VCaP (cell line): ENCODE measurements at regions not wholly inside any gene's neighbourhood (a gene's known extent, or its start where the extent isn't known, plus 50 kb on each side); places are given as distances from the start of the nearest gene placed in this dataset.

Experiments
- H3K27ac ChIP-seq: fragments of 450-650 bp; 2 replicates; pipeline ENCODE4 v1.5.1; 2017
- CTCF ChIP-seq: fragments of 450-650 bp; conservative IDR thresholded peaks from 2 replicates; pipeline ENCODE4 v1.5.1; 2017; ENCODE audit warnings: mild to moderate bottlenecking, moderate library complexity

- no peak overlapping the region for H3K27ac ChIP-seq
- TF ChIP-seq CTCF: no peak
Measured at GRCh38 chr18:55886886-55887285, 298.9 kb upstream of the TCF4 start.

DNA sequence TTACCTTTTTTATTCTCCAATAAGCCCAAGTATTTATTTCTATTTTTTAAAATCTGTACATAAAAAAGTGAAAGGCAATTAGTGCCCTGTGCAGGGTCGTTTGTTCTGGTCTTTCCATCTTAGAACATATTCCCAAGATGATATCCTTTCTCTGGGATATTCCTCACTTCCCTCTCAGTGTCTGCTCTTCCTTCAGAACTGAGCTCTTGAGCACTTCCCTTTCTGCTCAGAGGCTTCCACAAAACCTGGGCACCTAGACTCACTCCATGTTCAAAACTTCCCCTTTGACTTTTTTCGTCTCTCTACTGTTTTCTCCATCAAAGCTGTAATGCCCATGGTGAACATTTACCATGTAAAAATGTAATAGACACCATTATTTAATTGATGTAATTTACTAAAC is 296.5 kb upstream of the TCF4 start:
- no peak overlapping the region for H3K27ac ChIP-seq
- TF ChIP-seq CTCF: no peak

- no peak overlapping the region for H3K27ac ChIP-seq
- TF ChIP-seq CTCF: no peak
Measured at GRCh38 chr18:55880617-55881016, 292.6 kb upstream of the TCF4 start.

DNA sequence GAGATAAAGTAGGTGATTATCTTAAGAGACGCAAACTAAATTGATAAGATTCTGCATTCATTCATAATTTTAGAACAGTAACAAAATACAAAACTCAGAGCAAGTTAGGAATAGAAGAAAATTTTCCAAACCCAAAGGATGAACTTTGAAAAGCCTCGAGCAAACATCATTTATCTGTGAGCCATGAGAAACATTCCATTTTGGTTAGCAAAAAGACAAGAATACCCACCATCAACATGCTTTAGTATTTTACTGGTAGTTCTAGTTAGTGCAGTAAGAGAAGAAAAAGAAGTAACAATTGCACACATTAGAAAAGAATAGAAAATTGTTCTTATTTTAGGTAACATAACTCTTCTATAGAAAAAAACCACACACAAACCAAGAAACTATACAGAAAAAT is 291.3 kb upstream of the TCF4 start:
- no peak for TF ChIP-seq CTCF
- no peak overlapping the region for H3K27ac ChIP-seq

GRCh38 chr18:55878224-55878623 is 290.2 kb upstream of the TCF4 start:
- TF ChIP-seq CTCF: no peak
- H3K27ac ChIP-seq: no peak overlapping the region

DNA sequence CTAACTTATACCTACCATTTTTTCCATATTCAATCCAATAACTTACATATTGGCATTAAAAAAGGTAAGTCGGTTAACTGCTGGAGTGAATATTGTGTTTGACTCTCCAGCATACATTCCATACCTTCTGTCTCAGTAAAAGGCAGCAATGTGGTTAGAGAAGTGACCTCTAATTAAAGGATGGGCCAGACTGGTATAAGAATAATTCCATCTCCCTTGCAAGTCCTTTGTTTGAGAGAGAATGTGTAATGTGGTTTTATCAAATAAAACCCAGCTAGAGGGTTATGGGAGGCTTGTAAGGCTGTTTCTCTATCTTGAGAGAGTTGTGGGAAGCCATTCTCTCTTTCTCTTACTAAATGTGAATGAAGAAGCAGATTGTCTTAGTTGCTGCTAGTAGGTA is 289.3 kb upstream of the TCF4 start:
- no peak for TF ChIP-seq CTCF
- no peak overlapping the region for H3K27ac ChIP-seq

DNA sequence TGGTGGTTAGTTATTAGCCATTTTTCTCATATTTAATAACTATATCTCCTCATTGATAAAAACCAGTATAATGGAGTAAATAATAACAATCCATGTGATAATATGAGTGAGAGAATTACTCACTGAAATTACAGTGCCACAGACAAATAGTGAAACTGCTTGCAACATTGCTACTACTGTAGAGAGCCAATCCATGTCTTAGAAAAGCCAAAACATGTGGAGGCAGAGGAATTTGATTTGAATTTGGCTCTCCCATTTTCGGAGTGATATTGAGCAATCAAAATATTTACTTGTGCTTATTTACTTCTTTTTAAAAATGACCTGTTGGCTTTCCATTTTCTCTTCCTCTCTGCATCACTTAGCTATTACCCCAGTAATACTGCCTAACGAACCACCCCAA is 288.3 kb upstream of the TCF4 start:
- H3K27ac ChIP-seq: no peak overlapping the region
- no peak for TF ChIP-seq CTCF
